ENCODE measurements at regions not wholly inside any gene's neighbourhood (a gene's known extent, or its start where the extent isn't known, plus 50 kb on each side); places are given as distances from the start of the nearest gene placed in this dataset.

DNA sequence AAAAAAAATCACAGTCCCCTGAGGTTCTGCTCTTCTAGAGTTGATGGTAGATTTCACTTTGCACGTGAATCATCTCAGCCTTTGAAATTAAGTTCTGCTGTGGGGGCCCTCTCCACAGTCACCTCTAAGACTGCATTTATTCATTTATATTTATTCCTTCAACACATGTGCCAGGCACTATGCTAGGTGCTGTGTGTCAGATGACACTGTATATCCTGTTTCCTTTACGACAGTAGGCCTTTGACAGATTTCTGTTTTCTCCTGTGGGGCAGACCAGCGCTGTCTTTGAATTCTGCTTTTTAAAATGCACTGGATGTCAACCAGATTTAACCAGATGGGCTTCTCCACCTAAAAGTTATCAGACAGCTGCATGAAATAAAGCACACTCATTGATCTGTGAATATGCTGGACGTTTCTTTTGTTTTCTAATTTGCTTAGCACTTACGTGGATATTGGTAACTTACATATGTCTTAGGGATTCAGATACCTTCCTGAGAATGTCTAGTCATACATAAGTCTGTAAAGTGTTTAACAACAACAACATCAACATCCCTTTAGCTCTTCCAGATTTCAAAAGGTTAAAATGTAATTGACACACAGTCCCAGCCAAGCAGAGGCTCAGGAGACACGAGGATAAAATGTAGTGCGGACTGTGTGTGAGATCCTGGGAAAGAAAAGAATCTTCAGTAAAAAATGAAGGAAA lies 525.5 kb upstream of the MCTP2 start:
- Mint-ChIP-seq H3K4me1 (no peaks in the 10 kb centered on the region), H3K4me3 (no peak overlapping the region), H3K27ac (no peak overlapping the region), H3K9me3 (no peaks in the 10 kb centered on the region), H3K27me3 (no peaks in the 10 kb centered on the region), H3K36me3 (ENCODE audit: low read depth) (no peaks in the 10 kb centered on the region)
- ATAC-seq (replicated peaks), result no peak

DNA sequence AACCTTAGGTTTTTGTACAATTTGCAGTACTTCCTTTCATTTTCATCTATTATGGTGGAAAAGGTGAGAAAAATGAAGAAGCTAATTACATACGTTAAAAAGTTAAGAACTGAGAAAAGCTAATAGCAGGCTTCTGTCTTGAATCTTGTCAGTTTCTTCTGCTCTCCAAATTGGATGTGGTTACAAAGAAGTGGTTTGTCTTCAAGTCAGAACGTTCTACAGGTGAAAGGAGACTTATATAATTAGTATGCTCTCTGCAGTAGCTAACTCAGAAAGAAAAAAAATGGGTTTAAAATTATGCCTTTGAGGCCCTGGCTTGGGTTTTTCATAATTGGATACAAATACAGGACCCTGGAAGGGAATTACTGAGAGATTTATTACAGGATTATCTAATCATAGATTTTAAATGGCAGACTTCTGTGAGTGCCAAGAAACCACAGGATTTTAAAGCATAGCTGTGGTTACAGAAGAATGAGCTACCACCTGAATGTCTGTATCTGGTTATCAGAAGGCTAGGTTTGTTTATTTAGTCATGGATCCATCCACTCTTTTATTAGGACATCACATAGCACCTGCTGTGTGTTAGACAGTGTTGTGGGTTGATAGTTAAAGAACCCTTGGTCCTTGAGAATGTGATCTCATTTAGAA lies 528.1 kb upstream of the MCTP2 start:
- no peaks in the 10 kb centered on the region for H3K36me3 Mint-ChIP-seq (ENCODE audit: low read depth)
- no peaks in the 10 kb centered on the region for H3K9me3 Mint-ChIP-seq
- no peak overlapping the region for H3K27ac Mint-ChIP-seq
- no peak for ATAC-seq (replicated peaks)
- no peak overlapping the region for H3K4me3 Mint-ChIP-seq
- H3K4me1 Mint-ChIP-seq, result no peaks in the 10 kb centered on the region
- H3K27me3 Mint-ChIP-seq, result no peaks in the 10 kb centered on the region

DNA sequence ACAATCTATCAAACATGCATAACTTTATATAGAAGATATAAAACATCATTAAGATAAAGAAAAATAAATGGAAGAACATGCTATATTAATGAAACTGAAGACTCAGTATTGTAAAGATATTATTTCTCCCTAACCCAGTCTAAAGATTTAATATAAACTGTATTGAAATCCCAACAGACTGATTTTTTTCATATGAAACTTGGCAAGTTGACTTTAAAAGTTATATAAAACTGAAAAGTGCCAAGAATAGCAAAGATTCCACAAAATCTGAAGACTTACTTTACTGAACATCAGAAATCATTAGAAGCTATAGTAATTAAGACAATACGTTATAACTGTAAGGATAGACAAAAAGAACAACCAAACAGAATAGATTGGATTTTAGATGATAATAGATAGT lies 531.3 kb upstream of the MCTP2 start:
- no peak for ATAC-seq (replicated peaks)
- Mint-ChIP-seq H3K36me3 (ENCODE audit: low read depth) (no peaks in the 10 kb centered on the region), H3K4me3 (no peak overlapping the region), H3K4me1 (no peaks in the 10 kb centered on the region), H3K9me3 (no peaks in the 10 kb centered on the region), H3K27me3 (peaks cover 5% of the 10 kb centered on the region), H3K27ac (no peak overlapping the region)

DNA sequence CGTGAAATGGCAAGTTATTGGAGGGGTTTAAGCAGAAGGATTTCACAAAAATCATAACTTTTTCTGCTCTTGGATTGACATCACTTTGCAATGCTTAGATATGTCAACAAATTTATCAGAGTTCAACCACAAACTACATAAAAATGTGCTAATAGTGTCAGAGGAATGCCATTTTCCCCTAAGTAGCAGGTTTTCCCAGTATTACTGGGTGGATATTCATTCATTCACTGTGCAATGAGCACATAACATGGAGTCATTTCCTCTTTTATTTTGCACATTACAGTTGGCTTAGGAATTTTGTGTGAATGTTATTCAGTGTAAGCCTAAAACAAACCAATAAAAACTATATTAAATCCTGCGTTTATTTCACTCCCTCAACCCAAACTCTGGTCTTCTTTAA lies 537.3 kb upstream of the MCTP2 start:
- Mint-ChIP-seq H3K27me3 (peaks cover 15% of the 10 kb centered on the region), H3K4me1 (no peaks in the 10 kb centered on the region), H3K4me3 (no peak overlapping the region), H3K9me3 (peaks cover 4% of the 10 kb centered on the region), H3K36me3 (ENCODE audit: low read depth) (no peaks in the 10 kb centered on the region), H3K27ac (no peak overlapping the region)
- ATAC-seq (replicated peaks), result no peak

DNA sequence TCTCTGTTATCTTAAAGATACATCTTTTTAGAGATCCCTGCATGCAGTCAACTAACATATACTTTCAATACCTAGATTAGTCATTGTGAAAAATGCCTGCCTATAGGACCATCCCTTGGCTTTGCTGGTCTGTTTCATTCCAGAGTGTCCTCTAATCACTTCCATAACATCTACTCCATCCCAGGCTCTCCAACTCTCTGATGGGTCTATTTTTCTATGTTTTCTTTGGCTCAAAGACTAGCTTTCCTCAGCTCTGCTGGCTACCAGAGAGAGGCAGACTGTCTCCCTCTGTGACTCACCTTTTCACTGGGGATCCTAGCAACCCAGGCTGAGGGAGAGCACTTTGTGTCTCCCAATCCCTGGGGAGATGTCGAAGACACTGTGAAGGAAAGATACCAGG lies 547.7 kb upstream of the MCTP2 start:
- ATAC-seq (replicated peaks), result no peak
- H3K4me1 Mint-ChIP-seq, result no peaks in the 10 kb centered on the region
- peaks cover 14% of the 10 kb centered on the region for H3K9me3 Mint-ChIP-seq
- no peaks in the 10 kb centered on the region for H3K36me3 Mint-ChIP-seq (ENCODE audit: low read depth)
- H3K4me3 Mint-ChIP-seq, result no peak overlapping the region
- H3K27me3 Mint-ChIP-seq, result peaks cover 7% of the 10 kb centered on the region
- H3K27ac Mint-ChIP-seq, result no peak overlapping the region

DNA sequence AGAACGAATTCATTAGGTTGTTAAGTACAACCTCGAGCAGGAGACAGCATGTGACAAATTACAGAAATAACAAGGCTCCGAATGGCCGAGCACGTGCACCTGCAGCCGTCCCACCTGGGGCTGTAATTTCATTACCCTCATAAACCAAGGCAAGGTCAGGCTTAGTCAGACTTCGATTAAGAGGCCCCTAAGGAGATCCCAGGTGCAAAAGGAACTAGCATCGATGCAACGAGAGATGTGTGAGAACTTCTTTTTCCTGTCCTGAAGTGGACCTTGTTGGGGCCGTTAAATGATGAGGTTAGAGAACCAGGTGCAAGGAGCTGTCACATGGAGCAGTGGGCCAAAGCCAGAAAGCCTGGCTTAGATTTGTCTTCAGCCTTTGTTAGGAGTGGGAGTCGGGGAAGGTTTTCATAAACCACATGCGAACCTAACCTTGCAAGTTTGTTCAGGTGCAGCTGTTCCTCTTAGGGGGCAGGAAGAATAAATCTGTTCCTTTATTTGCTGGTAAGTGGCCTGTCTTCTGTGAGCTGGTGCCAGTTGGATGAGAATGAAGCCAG lies 559.9 kb upstream of the MCTP2 start:
- ATAC-seq (replicated peaks), result no peak
- H3K4me3 Mint-ChIP-seq, result no peak overlapping the region
- no peak overlapping the region for H3K27ac Mint-ChIP-seq
- peaks cover 17% of the 10 kb centered on the region for H3K27me3 Mint-ChIP-seq
- H3K9me3 Mint-ChIP-seq, result no peaks in the 10 kb centered on the region
- H3K4me1 Mint-ChIP-seq, result no peaks in the 10 kb centered on the region
- H3K36me3 Mint-ChIP-seq (ENCODE audit: low read depth), result no peaks in the 10 kb centered on the region

DNA sequence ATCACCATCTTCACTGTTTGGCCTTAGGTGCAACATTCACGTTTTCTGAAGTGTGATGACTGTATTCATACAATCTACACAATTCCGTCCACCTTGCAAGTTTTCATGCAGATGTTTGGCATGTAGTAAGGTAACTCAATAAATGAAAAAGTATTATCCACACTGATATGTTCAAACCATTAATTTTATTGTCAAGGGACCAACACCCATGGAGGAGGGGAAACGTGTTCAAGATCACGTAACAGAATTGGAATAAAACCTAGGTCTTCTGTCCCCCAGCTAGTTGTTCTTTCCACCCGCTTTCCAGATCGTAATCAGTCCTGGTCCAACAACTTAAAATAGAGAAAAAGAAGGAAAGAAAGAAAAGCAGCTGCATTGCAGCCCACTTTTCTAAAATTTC lies 560.4 kb upstream of the MCTP2 start:
- Mint-ChIP-seq H3K27ac (no peak overlapping the region), H3K4me3 (no peak overlapping the region), H3K27me3 (peaks cover 17% of the 10 kb centered on the region), H3K9me3 (no peaks in the 10 kb centered on the region), H3K36me3 (ENCODE audit: low read depth) (no peaks in the 10 kb centered on the region), H3K4me1 (no peaks in the 10 kb centered on the region)
- no peak for ATAC-seq (replicated peaks)

DNA sequence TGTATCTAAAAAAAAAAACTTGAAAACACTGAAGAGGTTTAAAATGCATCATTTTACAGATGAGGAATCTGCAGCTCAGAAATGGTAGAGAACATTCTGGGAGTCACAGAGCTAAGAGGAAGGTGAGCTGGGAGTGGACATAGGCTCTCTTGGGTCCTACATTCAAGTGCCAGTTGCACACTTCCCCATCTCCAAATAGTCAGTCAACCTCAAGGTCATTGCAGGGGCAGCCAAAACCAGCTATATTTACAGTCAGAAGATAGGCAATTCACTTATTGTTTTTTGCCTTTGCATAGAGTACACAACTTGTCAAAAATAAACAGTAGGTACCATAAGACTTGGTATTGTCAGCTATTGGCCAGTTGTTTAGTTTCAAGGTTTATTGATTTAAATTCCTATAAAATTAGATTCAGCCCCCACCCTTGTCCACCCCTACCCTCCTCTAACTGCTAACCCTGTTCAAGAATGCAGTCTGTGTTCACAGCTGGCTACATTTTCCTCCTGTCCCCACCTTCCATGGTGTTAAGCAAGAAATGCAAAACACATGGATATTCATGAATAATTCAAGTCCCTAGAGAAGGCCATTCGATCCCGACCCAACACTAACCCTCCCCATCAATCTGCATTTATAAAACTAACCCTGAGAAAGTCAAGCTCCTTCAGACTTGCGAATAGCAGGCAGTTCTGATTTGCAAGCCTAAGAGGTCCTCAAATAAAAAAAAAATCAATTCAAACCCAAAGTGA lies 567.0 kb upstream of the MCTP2 start:
- no peak overlapping the region for H3K27ac Mint-ChIP-seq
- peaks cover 13% of the 10 kb centered on the region for H3K27me3 Mint-ChIP-seq
- H3K9me3 Mint-ChIP-seq, result no peaks in the 10 kb centered on the region
- no peaks in the 10 kb centered on the region for H3K36me3 Mint-ChIP-seq (ENCODE audit: low read depth)
- ATAC-seq (replicated peaks), result no peak
- H3K4me1 Mint-ChIP-seq, result no peaks in the 10 kb centered on the region
- no peak overlapping the region for H3K4me3 Mint-ChIP-seq

DNA sequence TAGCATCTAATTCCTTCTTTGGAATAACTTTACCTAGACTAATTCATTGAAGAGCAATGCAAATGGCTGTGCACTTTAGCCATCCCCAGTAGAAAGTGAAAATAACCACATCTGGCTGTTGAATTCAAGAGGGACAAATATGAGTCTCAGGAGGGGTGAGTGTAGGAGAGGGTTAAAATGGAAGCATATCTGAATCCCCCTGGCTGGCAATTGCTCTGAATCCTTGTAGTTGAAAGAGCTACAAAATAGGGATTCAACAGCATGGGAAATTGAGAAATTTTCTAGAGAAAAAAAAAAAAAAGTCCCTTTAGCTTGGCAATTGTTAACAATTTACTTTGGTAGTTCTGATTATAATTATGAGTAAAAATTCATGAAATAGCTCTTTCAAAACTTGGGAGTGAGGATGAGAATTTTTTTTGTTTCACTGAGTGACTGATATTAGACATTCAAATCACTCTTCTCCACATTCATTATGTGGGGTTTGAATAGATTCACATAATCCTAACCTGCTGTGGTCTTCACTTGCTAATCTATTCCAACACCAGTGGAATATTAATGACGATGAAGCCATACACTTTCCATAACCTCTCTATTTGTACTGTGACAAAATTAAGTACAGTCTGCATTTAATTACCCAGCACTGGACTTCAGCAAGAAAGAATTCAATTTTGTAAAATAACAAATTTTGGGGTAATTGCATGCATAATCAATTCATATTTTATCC lies 569.0 kb upstream of the MCTP2 start:
- peaks cover 22% of the 10 kb centered on the region for H3K27me3 Mint-ChIP-seq
- no peaks in the 10 kb centered on the region for H3K36me3 Mint-ChIP-seq (ENCODE audit: low read depth)
- H3K4me1 Mint-ChIP-seq, result no peaks in the 10 kb centered on the region
- no peak overlapping the region for H3K27ac Mint-ChIP-seq
- no peaks in the 10 kb centered on the region for H3K9me3 Mint-ChIP-seq
- no peak overlapping the region for H3K4me3 Mint-ChIP-seq
- ATAC-seq (replicated peaks), result no peak

DNA sequence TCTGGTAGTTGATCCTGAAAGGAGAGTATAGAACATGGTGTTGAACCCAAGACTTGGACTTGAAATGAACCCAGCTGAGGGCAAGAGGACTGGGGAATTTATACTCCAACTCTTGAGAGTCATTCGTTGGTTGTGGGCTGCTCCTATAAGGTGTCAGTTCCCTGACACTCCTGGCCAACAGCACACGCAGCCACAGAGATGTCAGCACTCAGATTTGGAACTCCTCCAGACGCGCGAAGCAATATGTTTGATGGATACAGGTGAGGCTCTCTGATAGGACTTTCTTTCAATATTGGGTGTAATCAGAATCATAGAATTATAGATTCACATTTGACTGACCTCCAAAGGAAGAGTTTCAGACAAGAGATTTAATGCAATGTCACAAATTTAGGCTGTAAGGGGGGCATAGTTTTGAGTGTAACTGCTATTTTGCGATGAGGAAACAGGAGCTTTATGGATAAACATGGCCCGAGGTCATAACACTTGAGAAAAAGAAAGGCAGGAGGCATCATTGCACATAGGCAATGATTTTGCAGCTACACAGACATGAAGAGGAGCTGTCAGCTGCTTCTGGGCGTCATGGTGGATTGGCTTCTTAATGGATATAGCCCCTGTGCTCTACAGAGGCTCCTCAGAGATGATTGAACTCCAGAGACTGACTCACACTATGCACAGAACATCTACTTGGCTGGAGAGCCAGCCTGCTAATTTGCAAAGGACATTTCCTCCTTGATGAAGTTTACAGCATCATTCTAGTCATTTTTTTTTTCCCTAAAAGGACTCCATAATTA lies 569.2 kb upstream of the RGMA start:
- no peak overlapping the region for H3K27ac Mint-ChIP-seq
- H3K36me3 Mint-ChIP-seq (ENCODE audit: low read depth), result no peaks in the 10 kb centered on the region
- no peaks in the 10 kb centered on the region for H3K4me1 Mint-ChIP-seq
- H3K27me3 Mint-ChIP-seq, result peaks cover 22% of the 10 kb centered on the region
- no peak overlapping the region for H3K4me3 Mint-ChIP-seq
- no peaks in the 10 kb centered on the region for H3K9me3 Mint-ChIP-seq
- ATAC-seq (replicated peaks), result no peak

DNA sequence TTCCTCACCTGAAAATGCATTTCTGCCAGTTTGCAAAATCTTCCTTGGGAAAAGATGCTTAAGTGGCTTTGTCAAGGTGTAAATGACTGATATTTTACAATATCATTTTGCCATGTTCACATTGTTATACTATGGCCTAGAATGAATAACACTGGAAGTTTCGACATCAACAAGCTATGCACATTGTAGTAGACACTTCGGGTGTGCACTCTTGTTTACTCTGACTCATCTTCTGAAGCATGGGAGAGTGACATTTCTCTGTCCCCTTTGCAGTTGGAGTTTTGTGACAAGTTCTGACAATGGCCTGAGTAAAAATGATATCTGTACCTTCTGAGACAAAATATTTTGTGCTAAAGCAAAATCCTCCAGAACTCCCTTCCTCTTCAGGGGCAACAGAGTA lies 567.0 kb upstream of the RGMA start:
- H3K9me3 Mint-ChIP-seq, result no peaks in the 10 kb centered on the region
- H3K27ac Mint-ChIP-seq, result no peak overlapping the region
- no peak overlapping the region for H3K4me3 Mint-ChIP-seq
- H3K36me3 Mint-ChIP-seq (ENCODE audit: low read depth), result no peaks in the 10 kb centered on the region
- no peak for ATAC-seq (replicated peaks)
- H3K27me3 Mint-ChIP-seq, result peaks cover 22% of the 10 kb centered on the region
- no peaks in the 10 kb centered on the region for H3K4me1 Mint-ChIP-seq

DNA sequence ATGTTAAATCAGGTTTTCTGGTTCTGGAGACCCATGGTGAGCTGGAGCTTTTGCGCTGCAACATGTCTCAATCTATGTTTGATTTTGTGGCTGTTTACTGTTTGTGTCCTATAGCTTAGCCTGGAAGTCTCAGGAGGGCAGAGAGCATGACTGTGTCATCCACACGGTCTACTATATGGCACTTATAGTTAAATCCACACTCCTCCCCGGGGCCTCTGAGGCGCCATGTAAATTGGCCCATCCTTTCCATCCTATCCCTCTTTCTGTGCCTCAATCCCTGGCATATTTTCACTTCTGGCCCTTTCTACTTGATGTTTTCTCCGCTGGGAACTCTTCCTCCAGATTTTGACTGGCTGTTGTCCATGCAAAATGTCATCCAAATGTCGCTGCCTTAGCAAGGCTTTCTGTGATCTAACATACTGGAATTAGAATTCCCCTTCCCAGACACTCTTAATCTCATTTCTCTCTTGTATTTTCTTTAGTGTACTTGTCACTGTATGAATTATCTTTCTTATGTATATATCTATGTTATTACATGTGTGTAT lies 560.8 kb upstream of the RGMA start:
- H3K9me3 Mint-ChIP-seq, result no peaks in the 10 kb centered on the region
- no peak for ATAC-seq (replicated peaks)
- H3K27me3 Mint-ChIP-seq, result peaks cover 4% of the 10 kb centered on the region
- no peaks in the 10 kb centered on the region for H3K4me1 Mint-ChIP-seq
- H3K4me3 Mint-ChIP-seq, result no peak overlapping the region
- H3K27ac Mint-ChIP-seq, result no peak overlapping the region
- H3K36me3 Mint-ChIP-seq (ENCODE audit: low read depth), result no peaks in the 10 kb centered on the region

DNA sequence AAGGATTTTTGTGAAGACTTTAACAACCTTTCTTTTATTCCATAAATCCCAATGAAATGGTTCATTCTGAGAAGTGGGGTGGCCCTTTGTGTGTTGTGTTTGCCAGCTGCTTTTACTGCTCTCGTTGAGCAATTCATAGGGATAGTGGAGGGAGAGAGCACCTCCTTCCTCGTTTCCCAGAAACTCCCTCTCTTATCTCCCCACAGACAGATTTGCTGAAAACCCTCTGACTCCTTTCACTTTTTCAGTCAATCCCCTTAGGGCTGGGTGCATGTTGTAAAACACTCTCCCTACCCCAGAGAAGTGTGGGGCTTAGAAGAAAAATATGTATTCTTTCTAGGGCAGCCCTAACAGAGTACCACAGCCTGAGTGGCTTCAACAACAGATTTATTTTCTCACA lies 557.2 kb upstream of the RGMA start:
- H3K4me1 Mint-ChIP-seq, result no peaks in the 10 kb centered on the region
- H3K9me3 Mint-ChIP-seq, result no peaks in the 10 kb centered on the region
- H3K27ac Mint-ChIP-seq, result no peak overlapping the region
- no peak overlapping the region for H3K4me3 Mint-ChIP-seq
- peaks cover 9% of the 10 kb centered on the region for H3K27me3 Mint-ChIP-seq
- no peak for ATAC-seq (replicated peaks)
- no peaks in the 10 kb centered on the region for H3K36me3 Mint-ChIP-seq (ENCODE audit: low read depth)

DNA sequence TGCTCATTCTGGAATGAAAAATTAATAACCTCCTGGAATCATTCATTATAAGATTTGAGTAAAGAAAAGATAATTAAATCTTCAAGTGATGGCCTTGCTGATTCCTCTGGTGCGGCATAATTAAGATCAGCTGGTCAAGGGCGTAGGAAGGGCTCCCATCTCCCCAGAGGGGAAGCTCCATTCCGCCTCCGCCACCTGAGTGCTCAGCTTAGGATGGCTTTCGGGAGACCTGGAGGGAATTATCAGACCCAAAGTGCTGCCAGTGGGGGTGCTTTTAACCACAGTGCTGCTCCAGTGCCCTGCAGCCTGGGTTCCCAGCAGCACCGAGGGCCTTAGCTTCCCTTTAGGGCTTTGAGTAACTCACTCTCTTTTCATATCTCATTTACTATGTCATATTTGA lies 556.6 kb upstream of the RGMA start:
- ATAC-seq (replicated peaks), result no peak
- H3K4me1 Mint-ChIP-seq, result no peaks in the 10 kb centered on the region
- peaks cover 7% of the 10 kb centered on the region for H3K27me3 Mint-ChIP-seq
- no peak overlapping the region for H3K27ac Mint-ChIP-seq
- H3K4me3 Mint-ChIP-seq, result no peak overlapping the region
- H3K9me3 Mint-ChIP-seq, result no peaks in the 10 kb centered on the region
- no peaks in the 10 kb centered on the region for H3K36me3 Mint-ChIP-seq (ENCODE audit: low read depth)
